Heart left ventricle (tissue), 16 donors: ENCODE measurements at regions not wholly inside any gene's neighbourhood (a gene's known extent, or its start where the extent isn't known, plus 50 kb on each side); places are given as distances from the start of the nearest gene placed in this dataset.

Source experiments
- ATAC-seq, 4 donors: fragments of 200-7000 bp; cut with Tn5 transposase; one replicate each; pipeline ENCODE4 v1.9.1; 2020 to 2022; ENCODE audit warnings: moderate library complexity in 4 of 4, mild to moderate bottlenecking in 3 of 4, moderate number of reproducible peaks in 1 of 4
- DNase-seq, 5 donors: peaks; one replicate each; pipeline ENCODE4 v3.0.0-alpha.2; 2020
- H3K27ac ChIP-seq, 12 donors: fragments of 200-600 bp; sonication (generic) in 4 of 12; one replicate each; pipeline versions ENCODE4 v1.5.0 to v1.8.0; 2016 to 2022; ENCODE audit warnings: mild to moderate bottlenecking in 2 of 12
- H3K27me3 ChIP-seq, 9 donors: fragments of 200-600 bp; sonication (generic) in 2 of 9; one replicate each; pipeline versions ENCODE4 v1.5.1 to v1.8.0; 2016 to 2022; ENCODE audit warnings: mild to moderate bottlenecking in 3 of 9
- H3K36me3 ChIP-seq, 9 donors: fragments of 200-600 bp; sonication (generic) in 2 of 9; one replicate each; pipeline versions ENCODE4 v1.5.0 to v1.8.0; 2018 to 2022; ENCODE audit warnings: mild to moderate bottlenecking in 2 of 9
- H3K4me1 ChIP-seq, 12 donors: fragments of 200-600 bp; sonication (generic) in 4 of 12; one replicate each; pipeline versions ENCODE4 v1.5.0 to v1.8.0; 2016 to 2022; ENCODE audit warnings: mild to moderate bottlenecking in 3 of 12
- H3K4me3 ChIP-seq, 12 donors: fragments of 200-600 bp; sonication (generic) in 4 of 12; one replicate each; pipeline versions ENCODE4 v1.5.0 to v1.8.0; 2017 to 2022; ENCODE audit warnings: mild to moderate bottlenecking in 9 of 12, moderate library complexity in 4 of 12
- H3K9me3 ChIP-seq, 12 donors: fragments of 200-600 bp; sonication (generic) in 4 of 12; one replicate each; pipeline versions ENCODE4 v1.5.0 to v1.8.0; 2016 to 2022; ENCODE audit warnings: mild to moderate bottlenecking in 1 of 12
- POLR2A ChIP-seq, 2 donors: fragments of 450-650 bp; IDR thresholded peaks; one replicate each; pipeline ENCODE4 v1.6.1; 2017; ENCODE audit warnings: antibody characterized with exemption in 2 of 2, mild to moderate bottlenecking in 2 of 2, moderate library complexity in 2 of 2
- whole genome bisulfite sequencing, 4 donors: extraction: QIAGEN DNeasy Blood & Tissue Kit in 2 of 4; methylation state at CpG; one replicate each; pipeline versions ENCODE4 v1.1.5 to v1.1.7; 2013 to 2018; 5-methylcytosine and 5-hydroxymethylcytosine counted together
- intact Hi-C, 10 donors: fragments of 100-400 bp; cut with DNase I; formaldehyde crosslinking; loops; one replicate each; pipeline versions ENCODE4 v1.11.1 to v1.14.2; 2022
- TF ChIP-seq, protein P1 (sequence below), 12 donors: fragments of 200-600 bp; sonication (generic) in 4 of 12; IDR thresholded peaks; one replicate each; pipeline versions ENCODE4 v1.5.0 to v1.8.0; 2018 to 2022; ENCODE audit warnings: antibody characterized with exemption in 12 of 12, mild to moderate bottlenecking in 5 of 12
- donor health status: ischemic (EF 13 %, LVEDD 7.1; RV severe dilation, severe dysfunction).
- donor health status: healthy with polysubstance abuse.
- donor health status: DM: no; HTN: yes; CAD: no.
- donor health status: DM: no; HTN: no; CAD: no.
- donor health status: ischemic (EF 25% LVEDD 6.9; RV normal size, moderate dysfunction).
- donor health status: ischemic (EF 25% LVEDD 5.7; RV mildly dilated, moderate dysfunction).
- donor health status: healthy.
- donor health status: DM: yes; HTN: yes; CAD: no.
- donor health status: ischemic (EF 35%, LVEDD 5.7; RV mildly dilated, moderate dysfunction).
- donor health status: nonischemic (EF 11% LVEDD 7.7; RV severe dilation, severe dysfunction).
- donor health status: DM: yes; HTN: yes; CAD: no.
- donor health status: PGD.
- donor health status: ischemic (EF 29% LVEDD 5.4; RV normal size, mild dysfunction).
- donor health status: nonischemic (EF 23%, LVEDD 6.1; RV moderate dilation, normal function).

GRCh38 chr9:13397661-13398060 lies 118.2 kb upstream of the MPDZ start:
- intact Hi-C loops: no loop called here
- TF ChIP-seq POLR2A (IDR thresholded peaks at IDR 0.05): no peak
- TF ChIP-seq, protein P1, sequence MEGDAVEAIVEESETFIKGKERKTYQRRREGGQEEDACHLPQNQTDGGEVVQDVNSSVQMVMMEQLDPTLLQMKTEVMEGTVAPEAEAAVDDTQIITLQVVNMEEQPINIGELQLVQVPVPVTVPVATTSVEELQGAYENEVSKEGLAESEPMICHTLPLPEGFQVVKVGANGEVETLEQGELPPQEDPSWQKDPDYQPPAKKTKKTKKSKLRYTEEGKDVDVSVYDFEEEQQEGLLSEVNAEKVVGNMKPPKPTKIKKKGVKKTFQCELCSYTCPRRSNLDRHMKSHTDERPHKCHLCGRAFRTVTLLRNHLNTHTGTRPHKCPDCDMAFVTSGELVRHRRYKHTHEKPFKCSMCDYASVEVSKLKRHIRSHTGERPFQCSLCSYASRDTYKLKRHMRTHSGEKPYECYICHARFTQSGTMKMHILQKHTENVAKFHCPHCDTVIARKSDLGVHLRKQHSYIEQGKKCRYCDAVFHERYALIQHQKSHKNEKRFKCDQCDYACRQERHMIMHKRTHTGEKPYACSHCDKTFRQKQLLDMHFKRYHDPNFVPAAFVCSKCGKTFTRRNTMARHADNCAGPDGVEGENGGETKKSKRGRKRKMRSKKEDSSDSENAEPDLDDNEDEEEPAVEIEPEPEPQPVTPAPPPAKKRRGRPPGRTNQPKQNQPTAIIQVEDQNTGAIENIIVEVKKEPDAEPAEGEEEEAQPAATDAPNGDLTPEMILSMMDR (IDR thresholded peaks at IDR 0.05): no peak
- H3K27ac ChIP-seq: no peak overlapping the region
- H3K9me3 ChIP-seq: peaks cover 0 to under 1% (median 0%) of the 10 kb centered on the region in 12 donors
- no peak for ATAC-seq
- H3K4me1 ChIP-seq: no peaks in the 10 kb centered on the region
- H3K36me3 ChIP-seq: no peaks in the 10 kb centered on the region
- DNase-seq: no peak
- no peak overlapping the region for H3K4me3 ChIP-seq
- H3K27me3 ChIP-seq: no peaks in the 10 kb centered on the region

GRCh38 chr9:13397220-13397619 lies 117.7 kb upstream of the MPDZ start:
- no peak for ATAC-seq
- intact Hi-C loops: no loop called here
- TF ChIP-seq, protein P1 (IDR thresholded peaks at IDR 0.05): no peak
- no peak for TF ChIP-seq POLR2A (IDR thresholded peaks at IDR 0.05)

GRCh38 chr9:13396418-13396817 lies 116.9 kb upstream of the MPDZ start:
- peaks cover 0 to 13% (median 3%) of the 10 kb centered on the region in 12 donors for H3K9me3 ChIP-seq
- H3K36me3 ChIP-seq: no peaks in the 10 kb centered on the region
- no peaks in the 10 kb centered on the region for H3K27me3 ChIP-seq
- H3K27ac ChIP-seq: no peak overlapping the region
- H3K4me1 ChIP-seq: no peaks in the 10 kb centered on the region
- DNase-seq: no peak
- H3K4me3 ChIP-seq: no peak overlapping the region
- intact Hi-C loops: no loop called here
- WGBS, 4 donors: 92 to 96% (median 94%) methylated on average over 4 of the region's 4 CpGs
- no peak for ATAC-seq
- TF ChIP-seq, protein P1 (IDR thresholded peaks at IDR 0.05): no peak
- no peak for TF ChIP-seq POLR2A (IDR thresholded peaks at IDR 0.05)

More at GRCh38 chr9:13397220-13397619, 117.7 kb upstream of the MPDZ start:
- H3K27ac ChIP-seq: no peak overlapping the region
- no peaks in the 10 kb centered on the region for H3K27me3 ChIP-seq
- H3K4me1 ChIP-seq: no peaks in the 10 kb centered on the region
- H3K4me3 ChIP-seq: no peak overlapping the region
- DNase-seq: no peak
- peaks cover 0 to 5% (median 0%) of the 10 kb centered on the region in 12 donors for H3K9me3 ChIP-seq
- H3K36me3 ChIP-seq: no peaks in the 10 kb centered on the region
- WGBS, 4 donors: 73 to 83% (median 75%) methylated on average over 4 of the region's 4 CpGs

GRCh38 chr9:13395156-13395555 lies 115.7 kb upstream of the MPDZ start:
- Histone ChIP-seq H3K9me3 (peaks cover 0 to 24% (median 8%) of the 10 kb centered on the region in 12 donors), H3K4me1 (no peaks in the 10 kb centered on the region), H3K27me3 (no peaks in the 10 kb centered on the region), H3K27ac (no peak overlapping the region), H3K4me3 (no peak overlapping the region), H3K36me3 (no peaks in the 10 kb centered on the region)
- intact Hi-C loops: no loop called here
- DNase-seq (no peak), ATAC-seq (no peak)
- TF ChIP-seq POLR2A (IDR thresholded peaks at IDR 0.05): no peak
- TF ChIP-seq, protein P1 (IDR thresholded peaks at IDR 0.05): no peak
